GM12878 (cell line): ENCODE measurements at regions not wholly inside any gene's neighbourhood (a gene's known extent, or its start where the extent isn't known, plus 50 kb on each side); places are given as distances from the start of the nearest gene placed in this dataset.

ENCODE experiments used
- CTCF ChIP-seq, 3 experiments: IDR thresholded peaks in 2 of 3; conservative IDR thresholded peaks in 1 of 3; 2 replicates each; pipeline ENCODE4 v1.5.1; 2011; ENCODE audit warnings: low read depth in 3 of 3, low read length in 3 of 3, mild to moderate bottlenecking in 3 of 3, control low read depth in 2 of 3, moderate library complexity in 2 of 3, inconsistent platforms in 1 of 3, mixed read lengths in 1 of 3; ENCODE audit not compliant: control insufficient read depth in 2 of 3, insufficient read depth in 1 of 3; ENCODE audit errors: extremely low read depth in 1 of 3
- EZH2 ChIP-seq: IDR thresholded peaks from 2 replicates; pipeline ENCODE4 v1.6.1; 2012; ENCODE audit warnings: low read depth, mild to moderate bottlenecking, control low read depth, inconsistent platforms, low read length, borderline replicate concordance; ENCODE audit not compliant: control insufficient read depth
- FOXM1 ChIP-seq: IDR thresholded peaks from 2 replicates; pipeline ENCODE4 v1.6.1; 2012; ENCODE audit warnings: low read depth, mild to moderate bottlenecking, inconsistent platforms, low read length, moderate library complexity
- HDGF ChIP-seq: fragments of 450-650 bp; IDR thresholded peaks from 2 replicates; pipeline ENCODE4 v1.6.1; 2016; ENCODE audit warnings: antibody characterized with exemption
- NFIC ChIP-seq: IDR thresholded peaks from 2 replicates; pipeline ENCODE4 v1.6.1; 2012; ENCODE audit warnings: low read depth, mild to moderate bottlenecking, inconsistent platforms, low read length, moderate library complexity
- NFYB ChIP-seq: IDR thresholded peaks from 2 replicates; pipeline ENCODE4 v1.6.1; 2011; ENCODE audit warnings: low read depth, mild to moderate bottlenecking, low read length, improper control_type of control experiment, moderate library complexity; ENCODE audit not compliant: insufficient read depth
- RB1 ChIP-seq: fragments of 450-650 bp; formaldehyde crosslinking; IDR thresholded peaks from 2 replicates; pipeline ENCODE4 v1.6.1; 2017; ENCODE audit warnings: mild to moderate bottlenecking, borderline replicate concordance
- REST ChIP-seq: IDR thresholded peaks from 2 replicates; pipeline ENCODE4 v1.6.1; 2012; ENCODE audit warnings: mild to moderate bottlenecking, low read depth, low read length

- TF ChIP-seq NFYB (no peak), REST (no peak), NFIC (no peak), EZH2 (no peak), FOXM1 (no peak), HDGF (no peak), CTCF (IDR thresholded peaks at IDR 0.05 in 2 of 3, conservative IDR thresholded peaks at IDR 0.05 in 1 of 3; ENCODE audit: control insufficient read depth in 2 of 3, extremely low read depth in 1 of 3, insufficient read depth in 1 of 3, low read depth in 3 of 3, low read length in 3 of 3) (no peak), RB1 (no peak)
Measured at GRCh38 chr2:147031897-147032296, 812.9 kb upstream of the ACVR2A start.
